CD4-positive, alpha-beta T cell treated with Interleukin-15 for 1 hour (primary cell): ENCODE measurements at regions not wholly inside any gene's neighbourhood (a gene's known extent, or its start where the extent isn't known, plus 50 kb on each side); places are given as distances from the start of the nearest gene placed in this dataset.
"Not testable (repeated sequence)": the region's sequence is repeated elsewhere in the genome, so short reads cannot be mapped to it uniquely, and the experiment has no call there.

Experiments
- DNase-seq: peaks from one replicate; pipeline ENCODE4 v3.0.0-alpha.2; 2020

DNA sequence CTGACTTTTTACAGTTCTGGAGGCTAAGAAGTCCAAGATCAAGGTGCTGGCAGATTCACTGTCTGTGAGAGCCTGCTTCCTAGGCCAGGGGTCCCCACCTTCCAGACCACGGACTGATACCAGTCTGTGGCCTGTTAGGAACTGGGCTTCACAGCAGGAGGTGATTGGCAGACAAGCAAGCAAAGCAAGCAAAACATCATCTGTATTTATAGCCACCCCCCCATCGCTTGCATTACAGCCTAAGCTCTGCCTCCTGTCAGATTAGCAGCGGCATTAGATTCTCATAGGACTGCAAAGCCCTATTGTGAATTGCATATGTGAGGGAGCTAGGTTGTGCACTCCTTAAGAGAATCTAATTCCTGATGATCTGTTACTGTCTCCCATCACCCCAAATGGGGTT, 194.7 kb upstream of the THRB start:
- DNase-seq: no peak

DNA sequence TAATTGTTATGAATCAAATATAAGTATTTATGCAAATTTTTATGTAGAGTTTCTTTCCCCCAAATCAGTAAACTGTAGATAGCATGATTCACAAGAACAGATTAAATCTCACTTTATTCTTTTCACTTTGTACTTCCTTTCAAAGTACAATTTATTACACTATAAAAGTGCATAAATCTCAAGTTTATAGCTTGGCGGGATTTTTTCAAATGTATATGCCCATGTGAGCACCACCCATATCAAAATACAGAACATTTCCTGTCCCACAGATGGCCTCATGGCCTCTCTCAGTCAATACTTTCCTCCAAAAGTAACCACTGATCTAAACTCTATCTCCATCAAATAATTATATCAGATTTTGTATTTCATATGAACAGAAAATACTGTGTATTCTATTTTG, 196.1 kb upstream of the THRB start:
- DNase-seq: no peak

DNA sequence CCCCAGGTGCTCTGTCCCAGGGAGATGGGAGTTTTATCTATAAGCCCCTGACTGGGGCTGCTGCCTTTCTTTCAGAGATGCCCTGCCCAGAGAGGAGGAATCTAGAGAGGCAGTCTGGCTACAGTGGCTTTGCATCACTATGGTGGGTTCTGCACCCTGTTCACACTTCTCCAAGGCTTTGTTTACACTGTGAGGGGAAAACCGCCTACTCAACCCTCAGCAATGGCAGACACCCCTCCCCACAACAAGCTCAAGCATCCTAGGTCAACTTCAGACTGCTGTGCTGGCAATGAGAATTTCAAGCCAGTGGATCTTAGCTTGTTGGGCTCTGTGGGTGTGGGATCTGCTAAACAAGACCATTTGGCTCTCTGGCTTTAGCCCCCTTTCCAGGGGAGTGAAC, 204.4 kb upstream of the THRB start:
- DNase-seq: not testable (repeated sequence)

DNA sequence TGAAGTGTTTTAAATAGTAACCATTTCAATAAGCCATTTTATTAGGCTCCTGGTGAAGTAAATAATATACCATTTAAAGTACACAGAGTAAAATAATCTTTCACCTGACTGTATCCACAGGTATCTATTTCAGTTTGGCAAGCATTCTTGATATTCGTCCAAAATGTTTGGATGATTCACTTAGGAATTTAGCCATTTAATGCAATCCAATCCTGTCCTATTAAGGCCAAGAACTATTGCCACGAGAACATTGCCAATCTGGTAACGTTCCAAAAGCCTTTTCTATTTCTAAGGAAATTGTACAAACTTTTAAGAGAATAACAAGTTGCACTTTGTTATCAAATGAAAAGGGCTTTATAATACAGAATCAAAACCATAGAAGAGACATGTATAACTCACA, 209.8 kb upstream of the THRB start:
- DNase-seq: no peak

DNA sequence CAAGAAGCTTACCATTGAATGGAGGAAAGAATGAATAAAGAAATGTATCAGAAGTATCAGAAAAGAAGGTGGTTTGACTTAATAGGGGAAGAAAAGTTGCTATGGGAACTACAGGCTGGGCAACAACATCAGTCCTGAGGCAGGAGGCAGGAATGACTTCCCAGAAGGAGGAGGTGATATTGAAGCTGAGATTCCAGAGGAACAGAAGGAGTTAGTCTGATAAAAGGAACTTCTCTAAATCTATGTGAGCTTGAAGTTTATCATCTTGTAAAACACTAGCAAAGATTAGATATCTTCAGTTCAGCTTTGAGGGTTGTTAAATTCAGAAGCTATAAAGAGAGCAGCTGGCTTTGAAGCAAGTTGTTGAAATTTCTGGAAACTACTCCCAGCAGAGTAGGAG, 213.3 kb upstream of the THRB start:
- no peak for DNase-seq

DNA sequence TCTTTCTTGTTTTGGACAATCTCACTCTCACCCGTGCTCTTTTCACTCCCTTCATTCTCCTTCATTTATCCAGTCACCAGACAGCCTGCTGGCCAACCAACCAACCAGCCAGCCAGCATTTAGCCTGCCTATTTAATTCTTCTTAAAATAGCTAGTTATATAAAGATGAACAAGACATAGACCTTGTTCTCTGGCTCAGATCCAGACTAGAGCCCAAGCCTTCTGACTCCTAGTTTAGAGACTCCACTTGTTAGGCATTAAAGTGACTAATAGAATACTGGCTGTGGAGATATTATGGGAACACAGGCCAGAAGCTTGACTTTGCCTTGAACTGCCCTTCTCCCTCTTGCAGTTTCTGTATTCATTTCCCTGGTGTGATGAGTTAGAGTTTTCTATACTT, 215.3 kb upstream of the THRB start:
- DNase-seq: no peak

DNA sequence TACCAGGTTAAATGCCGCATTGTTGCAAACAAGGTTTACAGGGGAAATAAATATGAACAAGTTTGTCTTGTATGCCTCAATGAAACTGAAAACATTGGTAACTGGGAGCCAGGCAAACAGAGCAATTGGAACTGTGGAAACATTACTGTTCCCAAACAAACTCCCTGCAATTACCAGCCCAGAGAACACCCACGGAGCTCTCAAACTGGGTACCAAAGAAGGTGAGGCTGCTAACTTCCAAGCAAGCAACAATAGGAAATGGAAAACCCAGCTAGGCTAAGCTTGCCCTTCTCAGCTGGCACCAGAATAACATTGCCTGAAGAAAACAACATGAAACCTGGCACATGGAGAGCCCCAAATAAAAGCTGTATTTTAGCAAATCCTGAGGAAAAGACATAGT, 218.9 kb upstream of the THRB start:
- DNase-seq: no peak

DNA sequence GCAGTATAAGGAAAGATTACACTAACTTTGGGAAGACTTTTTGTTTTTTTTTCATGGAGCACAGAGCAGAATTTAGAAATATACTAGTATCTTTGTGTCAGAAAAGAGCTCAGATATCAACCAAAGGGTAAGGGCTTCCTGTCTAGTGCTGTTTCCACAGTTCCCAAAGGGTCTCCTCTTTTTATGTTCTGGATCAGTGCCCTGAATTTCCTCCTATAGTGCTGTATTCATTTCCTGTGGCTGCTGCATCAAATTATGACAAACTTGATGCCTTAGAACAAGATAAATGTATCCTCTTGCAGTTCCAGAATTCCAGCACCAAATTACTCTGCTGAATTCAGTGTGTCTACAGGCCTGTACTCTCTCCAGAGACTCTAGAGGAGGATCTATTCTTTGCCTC, 219.8 kb upstream of the THRB start:
- no peak for DNase-seq

DNA sequence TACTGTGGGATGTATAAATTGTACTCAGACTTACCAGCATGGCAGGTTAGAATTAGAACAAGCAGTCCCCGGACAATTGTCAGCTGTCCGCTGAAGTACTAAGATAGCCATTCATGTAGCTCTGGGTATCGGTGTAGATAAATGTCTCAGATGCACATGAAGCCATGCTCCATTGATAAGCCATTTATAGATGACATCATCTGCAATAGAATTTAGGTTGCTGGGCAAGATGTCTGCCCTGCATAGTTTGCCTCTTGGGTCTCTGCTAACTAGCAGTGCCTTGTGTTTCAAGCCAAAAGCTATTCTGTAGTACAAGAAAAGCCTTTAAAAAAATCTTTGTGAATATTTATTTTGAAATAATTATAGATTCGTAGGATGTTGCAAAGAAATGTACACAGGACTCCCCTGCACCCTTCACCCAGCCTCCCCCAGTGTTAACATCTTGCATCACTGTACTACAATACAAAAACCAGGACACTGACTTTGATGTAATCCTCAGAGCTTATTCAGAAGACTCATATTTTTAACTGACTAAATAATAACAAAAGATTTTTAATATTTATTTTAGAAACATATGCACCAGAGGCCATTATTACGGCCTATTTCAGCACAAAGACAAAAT, 220.6 kb upstream of the THRB start:
- DNase-seq: no peak

DNA sequence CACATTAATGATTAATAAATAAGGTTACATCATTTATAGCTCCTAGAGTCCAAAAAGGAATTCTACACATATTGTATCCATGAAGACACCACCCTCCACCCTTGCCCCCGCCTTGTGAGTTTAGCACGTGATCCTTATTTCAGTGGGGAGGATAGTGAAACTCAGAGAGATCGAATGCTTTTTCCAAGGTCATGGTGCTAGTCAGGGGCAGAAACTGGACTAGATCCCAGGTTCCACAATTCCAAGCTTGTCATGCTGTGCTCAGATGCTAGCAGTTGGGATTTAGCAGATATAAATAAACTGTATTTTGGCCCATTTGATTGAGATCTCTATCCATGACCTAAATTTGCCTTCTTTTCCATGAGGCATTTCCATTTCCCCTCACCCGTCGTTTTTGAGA, 227.4 kb upstream of the THRB start:
- DNase-seq: no peak

DNA sequence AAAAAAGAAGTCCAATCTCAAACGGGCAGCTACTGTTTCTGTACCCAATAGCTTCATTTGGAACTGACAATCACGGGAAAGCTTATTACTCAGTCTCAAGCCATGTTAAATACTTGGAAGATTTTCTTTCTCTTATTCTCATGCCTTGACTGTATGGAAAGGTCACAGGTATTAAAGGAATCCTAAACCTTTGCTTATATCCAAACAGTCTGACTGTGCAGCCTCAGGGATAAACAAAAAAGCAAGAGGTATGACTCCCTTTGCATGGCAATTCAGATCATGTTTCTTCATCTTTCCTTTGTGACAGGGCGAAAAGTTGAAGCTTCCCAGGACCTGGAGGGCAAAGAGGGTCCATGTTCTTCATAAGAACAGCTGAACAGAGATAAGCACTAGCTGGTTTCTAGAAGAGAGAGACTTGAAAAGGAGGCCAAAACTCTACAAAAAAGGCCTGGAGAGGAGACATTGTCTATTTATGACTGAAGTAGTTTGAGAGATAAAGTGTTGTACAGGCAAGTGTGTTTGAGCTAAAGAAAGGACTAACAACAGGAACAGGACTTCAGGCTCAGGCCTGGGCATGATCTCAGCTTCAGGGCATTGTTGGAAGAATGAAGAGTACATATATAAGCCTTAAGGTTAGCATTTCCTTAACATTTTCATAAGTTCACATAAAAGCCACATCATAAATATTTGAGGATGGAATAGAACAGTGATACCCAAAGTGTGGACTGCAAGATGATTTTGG, 231.0 kb upstream of the THRB start:
- no peak for DNase-seq

DNA sequence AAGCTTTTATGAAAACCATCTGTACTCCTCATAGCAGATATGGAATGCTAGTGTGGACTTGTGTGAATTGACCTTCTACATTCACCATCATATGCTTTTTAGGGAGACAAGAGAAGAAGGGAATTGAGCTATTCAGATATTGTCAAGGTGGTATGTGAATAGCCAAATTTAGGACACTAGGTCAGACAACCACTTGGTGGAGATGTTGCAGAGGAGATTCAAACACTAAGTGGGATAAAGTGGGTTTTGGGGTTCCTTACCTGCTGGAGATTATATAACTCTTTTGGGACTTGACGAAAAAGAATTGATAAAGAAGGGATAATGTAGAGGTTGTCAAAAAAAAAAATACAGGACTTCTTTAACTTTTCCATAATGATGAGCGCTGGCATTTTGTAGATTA, 231.8 kb upstream of the THRB start:
- no peak for DNase-seq

DNA sequence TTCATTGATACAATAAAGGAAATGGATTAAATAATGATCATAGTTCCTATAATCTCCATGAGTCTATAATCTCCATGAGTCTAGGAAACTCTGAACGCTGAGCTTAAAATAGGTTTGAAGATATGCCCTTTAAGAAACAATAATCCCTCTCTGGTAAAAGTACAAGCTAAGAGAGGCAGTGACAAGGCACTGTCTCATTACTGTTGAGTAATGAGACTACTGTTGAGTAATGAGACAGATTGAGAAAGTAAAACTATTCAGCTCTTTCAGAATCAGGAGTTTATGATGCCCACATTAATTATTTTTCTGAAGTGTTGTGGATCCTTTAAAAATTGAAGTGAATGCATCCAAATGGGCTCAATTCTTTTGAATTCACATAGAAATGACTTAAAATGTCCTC, 235.5 kb upstream of the THRB start:
- DNase-seq: no peak

DNA sequence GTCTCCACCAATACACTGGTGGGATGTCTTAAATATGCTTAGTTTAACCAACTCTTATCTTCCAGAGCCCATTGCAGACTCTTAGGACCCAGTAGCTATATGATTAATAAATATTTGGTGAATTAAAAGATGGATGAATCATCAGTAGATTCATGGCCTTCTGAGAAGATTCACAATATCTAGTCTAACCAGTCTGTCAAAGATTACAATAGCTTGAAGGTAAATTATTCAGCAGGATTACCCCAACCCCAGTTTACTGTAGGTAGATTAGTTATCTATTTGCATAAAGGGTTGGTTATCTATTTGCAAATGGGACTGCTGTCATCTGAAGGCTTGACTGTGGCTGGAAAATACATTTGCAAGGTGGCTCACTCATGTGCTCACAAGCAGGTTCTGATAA, 239.4 kb upstream of the THRB start:
- no peak for DNase-seq

DNA sequence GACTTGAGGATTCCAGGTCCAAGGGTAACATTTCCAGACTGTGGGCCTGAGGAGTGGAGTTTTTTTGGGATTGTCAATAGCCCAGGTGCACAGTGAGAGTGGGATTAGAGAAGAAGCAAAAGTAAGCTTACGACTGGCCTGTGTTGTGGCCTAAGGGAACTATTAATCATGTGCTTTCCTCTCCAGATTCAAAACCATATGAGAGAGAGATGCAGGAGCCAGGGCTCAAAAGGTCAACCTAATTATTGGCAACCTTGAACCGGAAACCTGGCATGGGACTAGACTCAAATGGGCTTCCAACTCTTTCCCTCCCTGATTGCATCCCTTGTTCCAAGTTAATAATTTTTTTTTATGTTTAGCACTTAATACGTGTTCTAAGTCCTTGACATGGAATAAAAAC, 242.1 kb upstream of the THRB start:
- no peak for DNase-seq

DNA sequence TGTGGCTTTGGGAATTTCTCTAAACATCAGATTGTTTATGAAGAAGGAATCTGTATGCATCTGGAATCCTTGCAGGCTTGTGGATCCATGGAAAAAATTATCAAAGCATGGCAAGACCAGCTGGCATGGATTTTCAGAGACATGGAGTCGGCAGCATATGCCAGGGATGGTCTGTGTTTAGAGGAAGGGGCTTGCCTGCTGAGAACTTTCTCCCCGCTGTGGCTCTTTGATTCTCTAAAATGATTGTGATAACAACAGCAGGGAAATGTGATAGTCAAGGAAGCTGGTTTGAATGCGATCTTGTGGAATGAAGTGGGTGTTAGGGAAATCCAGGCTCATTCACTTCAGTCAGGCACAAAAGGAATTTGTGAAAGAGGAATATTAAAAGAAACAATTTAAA, 245.7 kb upstream of the THRB start:
- DNase-seq: no peak

DNA sequence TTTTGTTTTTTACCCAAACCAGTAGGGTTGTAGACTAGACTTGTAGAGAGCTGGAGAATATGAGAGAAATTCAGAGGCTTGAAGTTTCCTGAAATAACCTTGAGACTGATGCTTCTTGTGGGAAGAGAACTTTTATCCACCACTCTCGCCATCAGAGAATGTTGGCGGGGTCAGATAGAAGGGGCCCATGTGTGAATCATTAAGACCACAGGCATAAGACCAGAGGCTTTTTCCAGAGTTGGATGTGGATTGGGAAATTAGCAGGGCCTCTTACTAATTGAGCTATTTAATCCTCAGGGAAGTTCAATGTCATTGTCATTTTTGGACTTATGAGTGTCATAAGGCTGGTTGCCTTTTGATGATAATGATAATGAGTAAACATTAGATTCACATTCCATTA, 246.9 kb upstream of the THRB start:
- no peak for DNase-seq

DNA sequence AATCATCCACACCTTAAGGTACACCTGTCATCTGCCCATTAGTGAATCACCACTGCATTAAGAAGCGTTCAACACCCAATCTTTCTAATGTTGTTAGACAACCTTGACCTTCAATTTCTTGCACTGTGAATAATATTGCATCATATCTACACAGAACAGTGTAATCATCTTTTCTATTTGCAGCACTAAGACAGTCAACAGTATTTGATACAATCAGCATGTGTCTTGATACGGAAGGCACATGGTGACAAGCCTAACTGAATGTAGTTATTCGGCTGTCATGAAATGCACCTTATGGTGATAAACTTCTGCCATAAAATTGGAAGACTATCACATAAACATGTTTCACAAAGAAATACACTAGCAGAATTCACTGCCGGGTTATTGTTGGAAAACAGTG, 253.9 kb upstream of the THRB start:
- DNase-seq: no peak

DNA sequence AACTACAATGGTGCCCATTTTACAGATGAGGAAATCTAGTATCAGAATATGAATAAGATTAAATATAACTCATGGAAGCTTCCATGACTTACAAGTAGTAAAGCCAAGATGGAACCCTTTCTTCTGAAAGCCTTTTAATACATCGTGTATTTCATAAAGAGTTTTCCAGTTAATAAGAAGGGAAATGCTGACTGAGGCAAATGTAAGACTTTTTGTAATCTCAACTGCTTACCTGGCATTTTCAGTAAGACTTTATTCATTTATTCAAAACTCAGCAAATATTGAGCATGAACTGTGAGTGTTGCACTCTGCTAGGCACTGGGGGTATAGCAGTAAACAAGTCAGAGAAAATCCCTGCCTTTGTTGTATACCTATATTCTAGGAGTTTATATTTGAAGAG, 256.4 kb upstream of the THRB start:
- no peak for DNase-seq

DNA sequence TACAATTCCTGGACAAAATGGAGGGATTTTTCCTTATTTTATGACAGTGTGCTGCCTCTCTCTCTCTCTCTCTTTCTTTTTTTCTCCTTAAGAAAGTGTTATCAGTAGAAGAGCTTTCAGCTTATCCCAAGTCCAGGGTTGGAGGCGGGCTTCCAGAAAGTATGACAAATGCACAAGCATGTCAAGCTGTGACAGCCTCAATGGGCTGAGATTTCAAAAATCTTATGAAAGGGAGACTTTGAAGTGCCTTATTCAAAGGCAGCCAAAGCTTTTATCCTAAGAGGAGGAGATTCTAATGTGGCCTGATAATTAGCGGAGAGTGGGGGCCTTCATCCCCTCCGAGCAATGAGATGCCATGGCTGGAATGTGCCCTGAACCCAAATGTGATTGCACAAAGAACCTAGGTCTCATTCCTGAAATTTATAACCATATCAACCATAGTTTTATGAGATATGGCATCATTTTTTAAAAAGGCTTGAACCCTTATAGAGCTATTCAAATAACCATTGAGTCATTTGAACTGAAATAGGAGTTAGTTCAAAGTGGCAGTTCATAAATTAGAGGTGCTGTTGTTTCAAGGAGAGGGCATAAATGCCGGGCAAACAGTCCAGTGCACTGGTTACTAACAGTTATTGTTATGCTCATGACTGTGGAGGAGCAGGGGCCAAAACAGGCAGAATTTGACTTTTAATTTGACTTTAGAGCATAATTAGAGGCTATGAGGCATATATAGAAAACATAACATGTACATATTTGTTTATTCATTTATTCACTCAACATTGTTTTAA, 261.6 kb upstream of the THRB start:
- no peak for DNase-seq

DNA sequence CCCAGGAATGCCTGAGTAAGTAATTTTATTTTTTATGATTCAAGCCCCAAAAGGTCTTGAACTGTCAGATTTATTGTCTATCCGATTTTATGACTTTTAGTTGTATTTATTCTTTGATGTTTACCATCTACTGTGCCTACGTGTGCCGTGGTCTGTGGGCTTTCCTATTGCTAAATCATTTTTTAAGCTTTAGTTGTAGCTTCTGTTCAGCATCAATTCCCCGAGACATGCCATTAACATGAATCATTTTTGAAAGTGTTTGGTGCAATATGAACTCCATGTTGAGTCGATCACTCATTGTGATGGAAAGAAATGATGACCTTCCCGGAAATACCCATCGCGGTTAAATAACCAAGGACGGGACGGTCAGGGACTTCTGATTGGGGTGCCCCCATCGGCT, 268.7 kb upstream of the THRB start:
- DNase-seq: no peak

DNA sequence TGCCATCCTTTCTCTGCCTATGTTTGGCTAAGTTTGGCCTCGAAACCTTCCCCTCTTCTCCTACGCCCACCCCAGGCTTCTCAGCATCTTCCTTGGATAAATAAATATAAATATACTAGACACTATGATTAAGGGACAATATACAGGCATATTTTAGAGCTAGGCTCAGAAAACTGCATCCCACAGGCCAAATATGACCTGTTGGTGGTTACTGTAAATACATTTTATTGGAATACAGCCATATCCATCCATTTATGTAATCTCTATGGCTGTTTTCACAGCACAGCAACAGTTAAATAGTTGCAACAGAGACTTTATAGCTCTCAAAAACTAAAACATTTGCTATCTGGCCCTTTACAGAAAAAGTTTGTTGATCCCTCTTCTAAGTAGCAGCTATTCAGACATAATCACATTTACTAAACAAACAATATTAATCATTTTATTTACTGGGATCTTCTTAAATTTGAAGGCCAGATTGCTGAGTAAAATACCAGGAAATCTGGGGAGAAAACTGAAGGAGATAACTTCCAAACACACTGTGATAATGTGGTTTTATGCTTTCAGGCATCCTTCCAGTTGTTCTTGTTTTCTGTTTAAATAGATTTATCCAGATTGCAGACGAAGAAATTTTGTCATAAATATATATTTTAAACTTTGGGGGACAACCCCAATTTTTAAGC, 269.7 kb upstream of the THRB start:
- no peak for DNase-seq

DNA sequence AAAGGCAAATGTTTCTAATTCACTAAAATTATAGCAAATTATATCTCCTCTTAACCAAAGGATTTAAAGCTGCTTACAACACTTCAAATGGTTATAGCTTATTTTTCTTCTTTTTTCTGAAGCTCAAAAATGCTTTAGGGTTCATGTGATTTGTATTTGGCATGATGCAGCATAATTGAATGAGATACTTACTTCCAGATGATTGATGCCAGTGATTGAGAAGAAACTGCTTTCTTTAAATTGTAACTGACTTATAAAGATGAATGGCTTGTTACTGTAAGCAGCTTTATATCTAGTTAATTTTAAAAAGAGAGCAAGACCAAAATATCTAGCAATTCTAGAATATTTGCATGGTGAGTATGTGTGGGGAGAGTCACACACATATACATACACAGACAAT, 270.7 kb upstream of the THRB start:
- DNase-seq: no peak

DNA sequence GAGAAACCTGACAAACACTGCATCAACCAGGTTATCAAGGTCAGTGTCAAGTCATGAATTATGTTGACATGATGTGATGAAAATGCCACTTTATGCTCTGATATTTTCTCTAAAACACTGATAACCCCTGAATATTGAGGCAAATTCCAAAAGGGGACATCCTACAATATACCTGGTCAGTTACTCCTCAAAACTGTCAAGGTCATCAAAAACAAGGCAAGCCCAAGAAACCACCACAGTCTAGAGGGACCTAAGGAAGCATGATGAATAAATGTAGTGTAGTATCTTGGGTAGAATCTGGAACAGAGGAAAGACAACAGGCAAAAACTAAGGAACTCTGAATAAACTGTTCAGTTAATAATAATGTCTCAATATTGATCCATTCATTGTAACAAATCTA, 275.3 kb upstream of the THRB start:
- DNase-seq: no peak
